Breast epithelium (tissue), 4 donors: ENCODE measurements at regions not wholly inside any gene's neighbourhood (a gene's known extent, or its start where the extent isn't known, plus 50 kb on each side); places are given as distances from the start of the nearest gene placed in this dataset.

Source experiments
- DNase-seq, 2 donors: peaks; one replicate each; pipeline ENCODE4 v3.0.0-alpha.2; 2019; ENCODE audit warnings: low spot score in 2 of 2
- H3K27ac ChIP-seq, 2 donors: fragments of 200-600 bp; sonication (generic) in 1 of 2; one replicate each; pipeline ENCODE4 v1.5.1; 2016 to 2019; ENCODE audit warnings: mild to moderate bottlenecking in 1 of 2
- H3K27me3 ChIP-seq, 2 donors: fragments of 200-600 bp; sonication (generic) in 1 of 2; one replicate each; pipeline versions ENCODE4 v1.5.1 to v1.6.0; 2017 to 2019; ENCODE audit warnings: control low read depth in 1 of 2, mild to moderate bottlenecking in 1 of 2
- H3K36me3 ChIP-seq: fragments of 200-600 bp; one replicate; pipeline ENCODE4 v1.5.1; 2019
- H3K4me1 ChIP-seq, 2 donors: fragments of 200-600 bp; sonication (generic); one replicate each; pipeline ENCODE4 v1.5.1; 2016 to 2019; ENCODE audit warnings: control low read depth in 1 of 2
- H3K4me3 ChIP-seq, 3 donors: fragments of 200-600 bp; sonication (generic); 1 replicate in 2 of 3; 2 replicates in 1 of 3; pipeline ENCODE4 v1.5.1; 2016 to 2019; ENCODE audit warnings: mild to moderate bottlenecking in 3 of 3, moderate library complexity in 2 of 3
- H3K9me3 ChIP-seq, 2 donors: fragments of 200-600 bp; sonication (generic) in 1 of 2; one replicate each; pipeline ENCODE4 v1.5.1; 2016 to 2019; ENCODE audit warnings: control low read depth in 1 of 2
- CTCF ChIP-seq, 3 donors: fragments of 450-650 bp; IDR thresholded peaks; one replicate each; pipeline ENCODE4 v1.5.1; 2016 to 2017; ENCODE audit warnings: antibody characterized with exemption in 3 of 3, mild to moderate bottlenecking in 3 of 3, moderate library complexity in 3 of 3
- POLR2A ChIP-seq: fragments of 450-650 bp; IDR thresholded peaks from one replicate; pipeline ENCODE4 v1.6.1; 2016; ENCODE audit warnings: antibody characterized with exemption, mild to moderate bottlenecking, moderate library complexity
- POLR2AphosphoS5 ChIP-seq, 3 donors: sonication (generic); formaldehyde crosslinking; IDR thresholded peaks; one replicate each; pipeline ENCODE4 v1.6.1; 2017; ENCODE audit warnings: antibody characterized with exemption in 3 of 3
- intact Hi-C: fragments of 100-400 bp; cut with DNase I; formaldehyde crosslinking; loops from one replicate; pipeline ENCODE4 v1.15.1; 2023; ENCODE audit warnings: low total_unique reads

GRCh38 chr17:71548540-71549190, 572.2 kb upstream of the SOX9 start:
- DNase-seq = no peak
- Histone ChIP-seq H3K4me1 (no peaks in the 10 kb centered on the region), H3K27ac (no peak overlapping the region), H3K4me3 (no peak overlapping the region), H3K27me3 (no peaks in the 10 kb centered on the region), H3K9me3 (no peaks in the 10 kb centered on the region), H3K36me3 (no peaks in the 10 kb centered on the region)
- intact Hi-C loops = no loop called here
- TF ChIP-seq POLR2AphosphoS5 (IDR thresholded peaks at IDR 0.05) = no peak
- no peak for TF ChIP-seq CTCF (IDR thresholded peaks at IDR 0.05)
- no peak for TF ChIP-seq POLR2A

GRCh38 chr17:71550675-71551074, 570.1 kb upstream of the SOX9 start:
- Histone ChIP-seq H3K36me3 (no peaks in the 10 kb centered on the region), H3K27me3 (no peaks in the 10 kb centered on the region), H3K9me3 (no peaks in the 10 kb centered on the region), H3K4me1 (no peaks in the 10 kb centered on the region), H3K4me3 (no peak overlapping the region), H3K27ac (no peak overlapping the region)
- intact Hi-C loops = no loop called here
- DNase-seq = no peak
- TF ChIP-seq CTCF (IDR thresholded peaks at IDR 0.05) = no peak
- TF ChIP-seq POLR2A = no peak
- TF ChIP-seq POLR2AphosphoS5 (IDR thresholded peaks at IDR 0.05) = no peak

- Histone ChIP-seq H3K4me1 (no peaks in the 10 kb centered on the region), H3K27me3 (no peaks in the 10 kb centered on the region), H3K36me3 (no peaks in the 10 kb centered on the region), H3K4me3 (no peak overlapping the region), H3K9me3 (no peaks in the 10 kb centered on the region), H3K27ac (no peak overlapping the region)
- DNase-seq = no peak
- intact Hi-C loops = no loop called here
- TF ChIP-seq POLR2AphosphoS5 (IDR thresholded peaks at IDR 0.05) = no peak
- no peak for TF ChIP-seq CTCF (IDR thresholded peaks at IDR 0.05)
- TF ChIP-seq POLR2A = no peak
Measured at GRCh38 chr17:71553381-71553780, 567.4 kb upstream of the SOX9 start.

GRCh38 chr17:71558901-71559300, 561.9 kb upstream of the SOX9 start:
- Histone ChIP-seq H3K36me3 (no peaks in the 10 kb centered on the region), H3K27ac (no peak overlapping the region), H3K27me3 (no peaks in the 10 kb centered on the region), H3K9me3 (no peaks in the 10 kb centered on the region), H3K4me1 (no peaks in the 10 kb centered on the region), H3K4me3 (no peak overlapping the region)
- intact Hi-C loops = no loop called here
- TF ChIP-seq CTCF (IDR thresholded peaks at IDR 0.05) = no peak
- no peak for TF ChIP-seq POLR2A
- TF ChIP-seq POLR2AphosphoS5 (IDR thresholded peaks at IDR 0.05) = no peak
- no peak for DNase-seq

- TF ChIP-seq CTCF (IDR thresholded peaks at IDR 0.05) = no peak
- no peak for TF ChIP-seq POLR2AphosphoS5 (IDR thresholded peaks at IDR 0.05)
- TF ChIP-seq POLR2A = no peak
- no peaks in the 10 kb centered on the region for H3K9me3 ChIP-seq
- intact Hi-C loops = no loop called here
- DNase-seq = no peak
- H3K27me3 ChIP-seq = no peaks in the 10 kb centered on the region
- no peak overlapping the region for H3K27ac ChIP-seq
- H3K4me3 ChIP-seq = no peak overlapping the region
- H3K36me3 ChIP-seq = no peaks in the 10 kb centered on the region
- H3K4me1 ChIP-seq = no peaks in the 10 kb centered on the region
Measured at GRCh38 chr17:71572343-71572742, 548.5 kb upstream of the SOX9 start.
